Fibroblast of the aortic adventitia (primary cell): ENCODE measurements at regions not wholly inside any gene's neighbourhood (a gene's known extent, or its start where the extent isn't known, plus 50 kb on each side); places are given as distances from the start of the nearest gene placed in this dataset.
A peak's percentile ranks its signal among the peaks of the same experiment; 100 is the strongest.

Experiments
- DNase-seq: peaks from one replicate; pipeline ENCODE4 v3.0.0-alpha.2; 2010; ENCODE audit warnings: low read depth
- H3K4me3 ChIP-seq: 2 replicates; pipeline ENCODE4 v1.5.1; 2011; ENCODE audit warnings: low read depth, mild to moderate bottlenecking, control low read depth, low read length, moderate library complexity
- CTCF ChIP-seq: IDR thresholded peaks from 2 replicates; pipeline ENCODE4 v1.5.1; 2011; ENCODE audit warnings: mild to moderate bottlenecking, low read length, control low read depth, inconsistent platforms; ENCODE audit not compliant: insufficient read depth

- no peak for TF ChIP-seq CTCF
- no peak for DNase-seq
- no peak overlapping the region for H3K4me3 ChIP-seq
Observed at GRCh38 chr14:35201066-35201465, 78.7 kb downstream of the PRORP start.

- DNase-seq, result no peak
- no peak overlapping the region for H3K4me3 ChIP-seq
- no peak for TF ChIP-seq CTCF
Observed at GRCh38 chr14:35202195-35202594, 79.8 kb downstream of the PRORP start.

- H3K4me3 ChIP-seq, result no peak overlapping the region
Observed at GRCh38 chr14:35205737-35206136, 83.4 kb downstream of the PRORP start.

GRCh38 chr14:35211067-35211466, 81.1 kb upstream of the PSMA6 start:
- TF ChIP-seq CTCF, result no peak
- no peak for DNase-seq
- H3K4me3 ChIP-seq, result no peak overlapping the region

More at GRCh38 chr14:35205737-35206136, 83.4 kb downstream of the PRORP start:
- TF ChIP-seq CTCF, result no peak
- no peak for DNase-seq

- H3K4me3 ChIP-seq, result no peak overlapping the region
- DNase-seq, result peak; percentile 61
- TF ChIP-seq CTCF, result no peak
Observed at GRCh38 chr14:35212471-35213142, 79.6 kb upstream of the PSMA6 start.

- TF ChIP-seq CTCF, result no peak
- no peak overlapping the region for H3K4me3 ChIP-seq
- DNase-seq, result no peak
Observed at GRCh38 chr14:35213143-35213788, 78.9 kb upstream of the PSMA6 start.
